GM21576 (cell line): ENCODE measurements at regions not wholly inside any gene's neighbourhood (a gene's known extent, or its start where the extent isn't known, plus 50 kb on each side); places are given as distances from the start of the nearest gene placed in this dataset.
A peak's percentile ranks its signal among the peaks of the same experiment; 100 is the strongest.
"Not testable (repeated sequence)": the region's sequence is repeated elsewhere in the genome, so short reads cannot be mapped to it uniquely, and the experiment has no call there.

Source experiments
- ATAC-seq: cut with Tn5 transposase; IDR thresholded peaks from one replicate; pipeline ENCODE4 v1.9.1; 2021; ENCODE audit warnings: mild to moderate bottlenecking, moderate library complexity; ENCODE audit not compliant: unreplicated experiment

GRCh38 chr18:24616653-24617052 is 156.2 kb downstream of the HRH4 start:
- no peak for ATAC-seq

GRCh38 chr18:24624421-24624820 is 164.0 kb downstream of the HRH4 start:
- not testable (repeated sequence) for ATAC-seq

GRCh38 chr18:24627644-24628315 is 167.3 kb downstream of the HRH4 start:
- ATAC-seq, result no peak

- no peak for ATAC-seq
Observed at GRCh38 chr18:24628326-24628725, 167.9 kb downstream of the HRH4 start.

- ATAC-seq, result no peak
Observed at GRCh38 chr18:24629921-24630320, 169.5 kb downstream of the HRH4 start.

GRCh38 chr18:24630346-24630880 is 170.0 kb downstream of the HRH4 start:
- no peak for ATAC-seq

- ATAC-seq, result no peak
Observed at GRCh38 chr18:24631243-24632025, 171.0 kb downstream of the HRH4 start.

- no peak for ATAC-seq
Observed at GRCh38 chr18:24632158-24632988, 171.9 kb downstream of the HRH4 start.

GRCh38 chr18:24633121-24633520 is 172.7 kb downstream of the HRH4 start:
- ATAC-seq, result no peak

- no peak for ATAC-seq
Observed at GRCh38 chr18:24649571-24649970, 189.1 kb downstream of the HRH4 start.

GRCh38 chr18:24651434-24651833 is 191.0 kb downstream of the HRH4 start:
- no peak for ATAC-seq

GRCh38 chr18:24656050-24656449 is 195.6 kb downstream of the HRH4 start:
- ATAC-seq, result no peak

- ATAC-seq, result no peak
Observed at GRCh38 chr18:24656551-24657443, 196.4 kb downstream of the HRH4 start.

- no peak for ATAC-seq
Observed at GRCh38 chr18:24657444-24657842, 197.0 kb downstream of the HRH4 start.

- no peak for ATAC-seq
Observed at GRCh38 chr18:24658302-24658701, 197.9 kb downstream of the HRH4 start.

GRCh38 chr18:24659827-24660720 is 199.6 kb downstream of the HRH4 start:
- peak; percentile 65 for ATAC-seq

GRCh38 chr18:24660956-24661355 is 200.5 kb downstream of the HRH4 start:
- ATAC-seq, result no peak

GRCh38 chr18:24662412-24662821 is 202.0 kb downstream of the HRH4 start:
- ATAC-seq, result no peak

- ATAC-seq, result no peak
Observed at GRCh38 chr18:24663026-24663425, 202.6 kb downstream of the HRH4 start.
